Upper lobe of left lung (tissue), 4 donors: ENCODE measurements at regions not wholly inside any gene's neighbourhood (a gene's known extent, or its start where the extent isn't known, plus 50 kb on each side); places are given as distances from the start of the nearest gene placed in this dataset.

ENCODE experiments used
- CTCF ChIP-seq, 6 experiments: fragments of 450-650 bp in 4 of 6; fragments of 200-600 bp in 2 of 6; sonication (generic) in 2 of 6; IDR thresholded peaks; one replicate each; pipeline ENCODE4 v1.5.1; 2016 to 2019; ENCODE audit warnings: antibody characterized with exemption in 6 of 6
- EP300 ChIP-seq, 4 donors: sonication (generic); formaldehyde crosslinking; IDR thresholded peaks; one replicate each; pipeline ENCODE4 v1.5.1; 2017; ENCODE audit warnings: antibody characterized with exemption in 4 of 4, control low read depth in 2 of 4
- POLR2A ChIP-seq, 4 donors: fragments of 450-650 bp; IDR thresholded peaks; one replicate each; pipeline ENCODE4 v1.5.1; 2016 to 2017; ENCODE audit warnings: antibody characterized with exemption in 4 of 4, mild to moderate bottlenecking in 2 of 4
- POLR2AphosphoS5 ChIP-seq, 2 donors: sonication (generic); formaldehyde crosslinking; IDR thresholded peaks; one replicate each; pipeline ENCODE4 v1.5.1; 2017; ENCODE audit warnings: antibody characterized with exemption in 2 of 2

- TF ChIP-seq POLR2AphosphoS5 (IDR thresholded peaks at IDR 0.05) (no peak), POLR2A (IDR thresholded peaks at IDR 0.05) (no peak), CTCF (IDR thresholded peaks at IDR 0.05) (no peak), EP300 (IDR thresholded peaks at IDR 0.05) (no peak)
Measured at GRCh38 chr2:58347810-58348209, 106.7 kb upstream of the FANCL start.
